ENCODE measurements at regions not wholly inside any gene's neighbourhood (a gene's known extent, or its start where the extent isn't known, plus 50 kb on each side); places are given as distances from the start of the nearest gene placed in this dataset.

DNA sequence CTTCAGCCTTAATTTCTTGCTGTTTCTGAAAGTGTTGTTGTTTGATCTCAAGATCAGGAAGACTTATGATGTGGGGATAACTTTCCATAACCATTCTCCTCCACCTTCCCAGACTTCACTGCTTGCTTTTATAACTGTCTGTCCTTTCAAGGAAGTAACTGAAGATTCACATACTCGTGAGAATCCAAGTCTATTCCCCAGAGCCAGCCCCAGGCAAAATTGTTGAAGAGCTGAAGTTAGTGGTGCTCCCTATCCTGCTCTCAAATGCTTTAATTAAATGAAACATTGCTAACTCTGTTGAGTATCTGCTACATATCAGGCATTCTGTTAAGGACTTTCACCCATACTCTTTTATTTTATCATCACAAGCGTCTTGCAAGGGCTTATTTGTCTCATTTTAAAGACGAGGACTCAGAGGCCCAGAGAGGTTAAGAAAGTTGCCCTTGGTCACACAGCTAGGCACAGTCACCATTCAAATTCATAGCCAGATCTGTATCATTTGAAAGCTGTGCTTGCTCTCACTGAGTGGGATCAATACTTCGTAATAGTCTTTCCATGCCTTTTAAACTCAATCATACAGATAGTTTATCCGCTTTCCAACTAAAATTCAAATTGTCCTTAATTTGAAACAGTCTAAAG is 189.8 kb upstream of the TCF4 start:
- TF ChIP-seq TP53 (CRISPR knock-in tag; IDR thresholded peaks at IDR 0.05): no peak
- TF ChIP-seq, protein P1, sequence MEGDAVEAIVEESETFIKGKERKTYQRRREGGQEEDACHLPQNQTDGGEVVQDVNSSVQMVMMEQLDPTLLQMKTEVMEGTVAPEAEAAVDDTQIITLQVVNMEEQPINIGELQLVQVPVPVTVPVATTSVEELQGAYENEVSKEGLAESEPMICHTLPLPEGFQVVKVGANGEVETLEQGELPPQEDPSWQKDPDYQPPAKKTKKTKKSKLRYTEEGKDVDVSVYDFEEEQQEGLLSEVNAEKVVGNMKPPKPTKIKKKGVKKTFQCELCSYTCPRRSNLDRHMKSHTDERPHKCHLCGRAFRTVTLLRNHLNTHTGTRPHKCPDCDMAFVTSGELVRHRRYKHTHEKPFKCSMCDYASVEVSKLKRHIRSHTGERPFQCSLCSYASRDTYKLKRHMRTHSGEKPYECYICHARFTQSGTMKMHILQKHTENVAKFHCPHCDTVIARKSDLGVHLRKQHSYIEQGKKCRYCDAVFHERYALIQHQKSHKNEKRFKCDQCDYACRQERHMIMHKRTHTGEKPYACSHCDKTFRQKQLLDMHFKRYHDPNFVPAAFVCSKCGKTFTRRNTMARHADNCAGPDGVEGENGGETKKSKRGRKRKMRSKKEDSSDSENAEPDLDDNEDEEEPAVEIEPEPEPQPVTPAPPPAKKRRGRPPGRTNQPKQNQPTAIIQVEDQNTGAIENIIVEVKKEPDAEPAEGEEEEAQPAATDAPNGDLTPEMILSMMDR (IDR thresholded peaks at IDR 0.05): no peak
- no peak for TF ChIP-seq POLR2A (IDR thresholded peaks at IDR 0.05; ENCODE audit: low read length)
- TF ChIP-seq CHD2 (IDR thresholded peaks at IDR 0.05; ENCODE audit: low read length, partially characterized antibody): no peak
- TF ChIP-seq JUNB (IDR thresholded peaks at IDR 0.05): no peak
- no peak for TF ChIP-seq MAZ (IDR thresholded peaks at IDR 0.05; ENCODE audit: borderline replicate concordance, low read depth, low read length)
- no peak for TF ChIP-seq HOXA7 (CRISPR knock-in tag; IDR thresholded peaks at IDR 0.05)
- TF ChIP-seq RNF2 (IDR thresholded peaks at IDR 0.05; ENCODE audit: borderline replicate concordance, low read depth): no peak
- TF ChIP-seq, protein P2, sequence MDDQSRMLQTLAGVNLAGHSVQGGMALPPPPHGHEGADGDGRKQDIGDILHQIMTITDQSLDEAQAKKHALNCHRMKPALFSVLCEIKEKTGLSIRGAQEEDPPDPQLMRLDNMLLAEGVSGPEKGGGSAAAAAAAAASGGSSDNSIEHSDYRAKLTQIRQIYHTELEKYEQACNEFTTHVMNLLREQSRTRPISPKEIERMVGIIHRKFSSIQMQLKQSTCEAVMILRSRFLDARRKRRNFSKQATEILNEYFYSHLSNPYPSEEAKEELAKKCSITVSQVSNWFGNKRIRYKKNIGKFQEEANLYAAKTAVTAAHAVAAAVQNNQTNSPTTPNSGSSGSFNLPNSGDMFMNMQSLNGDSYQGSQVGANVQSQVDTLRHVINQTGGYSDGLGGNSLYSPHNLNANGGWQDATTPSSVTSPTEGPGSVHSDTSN (IDR thresholded peaks at IDR 0.05): no peak
- no peak for TF ChIP-seq HOXB5 (CRISPR knock-in tag; IDR thresholded peaks at IDR 0.05)
- TF ChIP-seq NR3C1 (IDR thresholded peaks at IDR 0.05): no peak
- TF ChIP-seq ESRRA (IDR thresholded peaks at IDR 0.05; ENCODE audit: borderline replicate concordance, low read length): no peak
- TF ChIP-seq, protein P3, sequence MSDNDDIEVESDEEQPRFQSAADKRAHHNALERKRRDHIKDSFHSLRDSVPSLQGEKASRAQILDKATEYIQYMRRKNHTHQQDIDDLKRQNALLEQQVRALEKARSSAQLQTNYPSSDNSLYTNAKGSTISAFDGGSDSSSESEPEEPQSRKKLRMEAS (IDR thresholded peaks at IDR 0.05): no peak
- TF ChIP-seq ZFP36 (IDR thresholded peaks at IDR 0.05; ENCODE audit: borderline replicate concordance, partially characterized antibody): peak; percentile 12
